ENCODE measurements at regions not wholly inside any gene's neighbourhood (a gene's known extent, or its start where the extent isn't known, plus 50 kb on each side); places are given as distances from the start of the nearest gene placed in this dataset.

DNA sequence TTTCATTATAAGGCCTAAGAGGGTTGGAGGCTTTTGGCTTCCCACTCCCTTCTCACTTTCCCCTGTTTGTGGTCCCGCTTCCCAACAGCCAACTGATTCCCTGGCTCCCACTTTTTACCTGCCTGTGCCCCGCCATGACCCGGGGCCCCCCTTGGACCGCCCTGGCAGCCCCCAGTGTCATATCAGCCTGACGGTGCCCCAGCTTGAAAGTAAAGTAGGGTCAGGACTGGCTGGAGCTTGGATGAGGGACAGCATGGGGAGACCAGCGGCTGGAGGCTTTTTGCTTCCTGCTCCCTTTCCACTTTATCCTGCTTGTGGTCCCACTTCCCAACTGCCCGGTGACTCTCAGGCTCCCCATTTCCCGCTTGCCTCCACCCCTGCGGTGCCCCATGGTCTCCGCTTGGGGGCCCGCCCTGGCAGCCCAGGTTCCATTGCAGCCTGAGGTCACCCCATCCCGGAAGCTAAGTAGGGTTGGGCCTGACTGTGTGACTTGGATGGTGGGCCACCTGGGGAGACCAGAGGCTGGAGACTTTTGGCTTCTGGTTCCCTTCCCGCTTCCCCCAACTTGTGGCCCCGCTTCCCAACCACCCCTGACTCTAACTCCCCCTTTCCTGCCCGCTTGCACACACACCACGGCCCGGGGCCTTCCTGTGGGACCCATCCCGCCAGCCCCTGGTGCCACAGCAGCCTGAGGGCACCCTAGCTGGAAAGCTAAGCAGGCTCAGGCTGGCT lies 2274.7 kb downstream of the TP53TG3F start:
- Histone ChIP-seq H3K79me1 (ENCODE audit: insufficient read depth, low read depth, low read length, poor library complexity, severe bottlenecking) (no peaks in the 10 kb centered on the region), H3K56ac (ENCODE audit: insufficient read length, low read depth, low read length) (no peak overlapping the region), H4K20me1 (ENCODE audit: control insufficient read depth, insufficient read depth, insufficient read length) (no peaks in the 10 kb centered on the region), H3T11ph (ENCODE audit: low read length) (no peak overlapping the region), H3K18ac (ENCODE audit: insufficient read length, low read depth, low read length) (no peak overlapping the region), H3K14ac (ENCODE audit: insufficient read depth, low read length) (no peak overlapping the region), H3K9me3 (ENCODE audit: control insufficient read depth, low read depth, low read length) (peaks cover 86% of the 10 kb centered on the region), H4K8ac (replicated peaks; ENCODE audit: insufficient read length, low read depth, low read length) (no peak overlapping the region), H3K23ac (ENCODE audit: insufficient read length, low read depth, low read length) (no peak overlapping the region), H2BK20ac (ENCODE audit: low read depth, low read length, poor library complexity, severe bottlenecking) (no peak overlapping the region), H3K23me2 (ENCODE audit: insufficient read length, low read depth, low read length, poor library complexity, severe bottlenecking) (no peaks in the 10 kb centered on the region), H3K27ac (ENCODE audit: insufficient read length, low read depth, low read length) (no peak overlapping the region), H2AK5ac (ENCODE audit: insufficient read length, low read length) (no peak overlapping the region), H3K4ac (ENCODE audit: low read depth, low read length) (no peak overlapping the region), H3K9ac (ENCODE audit: extremely low read depth, insufficient read length, low read length) (no peak overlapping the region), H3K27me3 (ENCODE audit: insufficient read depth, low read length) (no peaks in the 10 kb centered on the region), H2BK15ac (ENCODE audit: low read depth, low read length) (no peak overlapping the region), H3K4me1 (ENCODE audit: insufficient read depth, low read length) (no peaks in the 10 kb centered on the region), H2BK5ac (ENCODE audit: insufficient read length, low read length) (no peak overlapping the region), H2AFZ (ENCODE audit: low read length) (no peak overlapping the region), H4K91ac (ENCODE audit: insufficient read length, low read depth, low read length) (no peak overlapping the region), H3K79me2 (ENCODE audit: insufficient read depth, low read length) (no peaks in the 10 kb centered on the region), H2BK12ac (ENCODE audit: insufficient read length, low read depth, low read length) (no peak overlapping the region), H2BK120ac (ENCODE audit: low read depth, low read length, poor library complexity, severe bottlenecking) (no peak overlapping the region), H3K4me2 (ENCODE audit: insufficient read depth, insufficient read length, low read length) (no peak overlapping the region), H4K5ac (ENCODE audit: insufficient read length, low read depth, low read length) (no peak overlapping the region)
- H3K9me3 Mint-ChIP-seq = peaks cover 91 to 94% of the 10 kb centered on the region in 2 experiments
- TF ChIP-seq, protein P1, sequence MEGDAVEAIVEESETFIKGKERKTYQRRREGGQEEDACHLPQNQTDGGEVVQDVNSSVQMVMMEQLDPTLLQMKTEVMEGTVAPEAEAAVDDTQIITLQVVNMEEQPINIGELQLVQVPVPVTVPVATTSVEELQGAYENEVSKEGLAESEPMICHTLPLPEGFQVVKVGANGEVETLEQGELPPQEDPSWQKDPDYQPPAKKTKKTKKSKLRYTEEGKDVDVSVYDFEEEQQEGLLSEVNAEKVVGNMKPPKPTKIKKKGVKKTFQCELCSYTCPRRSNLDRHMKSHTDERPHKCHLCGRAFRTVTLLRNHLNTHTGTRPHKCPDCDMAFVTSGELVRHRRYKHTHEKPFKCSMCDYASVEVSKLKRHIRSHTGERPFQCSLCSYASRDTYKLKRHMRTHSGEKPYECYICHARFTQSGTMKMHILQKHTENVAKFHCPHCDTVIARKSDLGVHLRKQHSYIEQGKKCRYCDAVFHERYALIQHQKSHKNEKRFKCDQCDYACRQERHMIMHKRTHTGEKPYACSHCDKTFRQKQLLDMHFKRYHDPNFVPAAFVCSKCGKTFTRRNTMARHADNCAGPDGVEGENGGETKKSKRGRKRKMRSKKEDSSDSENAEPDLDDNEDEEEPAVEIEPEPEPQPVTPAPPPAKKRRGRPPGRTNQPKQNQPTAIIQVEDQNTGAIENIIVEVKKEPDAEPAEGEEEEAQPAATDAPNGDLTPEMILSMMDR (conservative IDR thresholded peaks at IDR 0.05) = no peak
- DNase-seq = no peak
- peaks cover 10 to 30% (median 29%) of the 10 kb centered on the region in 3 experiments; a peak in 6 of 7 replicates for H3K36me3 Mint-ChIP-seq (ENCODE audit: insufficient read depth in 1 of 3, low read depth in 3 of 3)
- H3K4me3 Mint-ChIP-seq = no peak overlapping the region
- H3K4me1 Mint-ChIP-seq = no peaks in the 10 kb centered on the region
- no peaks in the 10 kb centered on the region; the same call in 1 of the 2 replicates for H3K27me3 Mint-ChIP-seq (ENCODE audit: low read depth)
- no CpG with 5 or more reads among the region's 18 CpGs for WGBS (ENCODE audit: extremely low coverage, insufficient read length, low lambda C conversion rate)
- no peak overlapping the region for H3K27ac Mint-ChIP-seq

All from H9 (cell line).